ENCODE measurements at regions not wholly inside any gene's neighbourhood (a gene's known extent, or its start where the extent isn't known, plus 50 kb on each side); places are given as distances from the start of the nearest gene placed in this dataset.

GRCh38 chr13:63112799-63113395 is 1697.2 kb upstream of the PCDH20 start (continued):
- no peak for TF ChIP-seq HSF1 (IDR thresholded peaks at IDR 0.05; ENCODE audit: low read depth, low read length)
- no peak for TF ChIP-seq IRF4 (IDR thresholded peaks at IDR 0.05; ENCODE audit: low read depth, low read length)
- no peak for TF ChIP-seq CHD2 (IDR thresholded peaks at IDR 0.05; ENCODE audit: borderline replicate concordance, low read depth, low read length)
- no peak for TF ChIP-seq BHLHE40 (IDR thresholded peaks at IDR 0.05; ENCODE audit: borderline replicate concordance in 1 of 2, low read depth in 2 of 2, low read length in 1 of 2)

GRCh38 chr13:63110466-63110865 is 1694.8 kb upstream of the PCDH20 start:
- ChIA-PET POLR2A (no interaction called here), RAD21 (ENCODE audit: unreplicated experiment) (no interaction called here), SMC1A (ENCODE audit: uncharacterized antibody, unreplicated experiment) (interaction anchor here (0.9 to 1.2 kb wide), 2 partner anchors 8 to 13 kb away, joined by 3 to 4 read pairs; no protein-coding TSS in a partner anchor), CTCF (no interaction called here)
- Histone ChIP-seq H3K27ac (ENCODE audit: control insufficient read depth, insufficient read depth) (no peak overlapping the region), H2AFZ (ENCODE audit: control insufficient read depth, low read depth, low read length) (no peak overlapping the region), H3K9ac (ENCODE audit: control insufficient read depth, insufficient read depth, low read length) (no peak overlapping the region), H3K27me3 (replicated peaks in 1 of 2; ENCODE audit: control insufficient read depth in 2 of 2, insufficient read depth in 2 of 2, low read length in 1 of 2) (no peaks in the 10 kb centered on the region), H3K4me3 (no peak overlapping the region), H3K36me3 (ENCODE audit: control insufficient read depth in 2 of 2, insufficient read depth in 2 of 2, low read length in 1 of 2) (no peaks in the 10 kb centered on the region), H3K79me2 (ENCODE audit: control insufficient read depth, insufficient read depth, low read length) (no peaks in the 10 kb centered on the region), H4K20me1 (ENCODE audit: control insufficient read depth, insufficient read depth) (no peaks in the 10 kb centered on the region), H3K9me3 (replicated peaks; ENCODE audit: control insufficient read depth, insufficient read depth, low read length) (no peaks in the 10 kb centered on the region), H3K4me2 (ENCODE audit: control insufficient read depth, insufficient read depth) (no peak overlapping the region), H3K4me1 (ENCODE audit: control insufficient read depth, insufficient read depth, low read length) (no peaks in the 10 kb centered on the region)
- 0% methylated on average over 1 of the region's 1 CpG for WGBS (ENCODE audit: insufficient coverage, insufficient replicate concordance, low lambda C conversion rate, missing lambda C conversion rate)
- in situ Hi-C loops (cut with MboI) (no loop called here), intact Hi-C loops (cut with micrococcal nuclease; ENCODE audit: unreplicated experiment) (no loop called here)
- BruUV-seq (replicated peaks), result no TSS peak
- no peak for FAIRE-seq
- no peak for DNase-seq (ENCODE audit: low read depth, low spot score)
- ATAC-seq, result no peak
- no peak for TF ChIP-seq MLLT1 (IDR thresholded peaks at IDR 0.05)
- TF ChIP-seq HDGF (IDR thresholded peaks at IDR 0.05), result no peak
- TF ChIP-seq IRF4 (IDR thresholded peaks at IDR 0.05; ENCODE audit: low read depth, low read length), result no peak
- TF ChIP-seq ZNF24 (IDR thresholded peaks at IDR 0.05), result no peak
- no peak for TF ChIP-seq CBX3 (IDR thresholded peaks at IDR 0.05; ENCODE audit: borderline replicate concordance, low read depth)
- no peak for TF ChIP-seq BACH1 (IDR thresholded peaks at IDR 0.05; ENCODE audit: borderline replicate concordance)
- no peak for TF ChIP-seq ZZZ3 (IDR thresholded peaks at IDR 0.05; ENCODE audit: control insufficient read depth, insufficient read length, low read depth)
- no peak for TF ChIP-seq HSF1 (IDR thresholded peaks at IDR 0.05; ENCODE audit: low read depth, low read length)
- TF ChIP-seq E4F1 (IDR thresholded peaks at IDR 0.05; ENCODE audit: borderline replicate concordance, partially characterized antibody), result no peak
- TF ChIP-seq MEF2A (IDR thresholded peaks at IDR 0.05; ENCODE audit: insufficient read depth, low read depth, low read length), result no peak
- TF ChIP-seq ZSCAN29 (IDR thresholded peaks at IDR 0.05), result no peak
- no peak for TF ChIP-seq RELA (IDR thresholded peaks at IDR 0.05; ENCODE audit: borderline replicate concordance, partially characterized antibody)
